NB4 (cell line): ENCODE measurements at regions not wholly inside any gene's neighbourhood (a gene's known extent, or its start where the extent isn't known, plus 50 kb on each side); places are given as distances from the start of the nearest gene placed in this dataset.

Source experiments
- DNase-seq: peaks from one replicate; pipeline ENCODE4 v3.0.0; 2010; ENCODE audit warnings: low read depth
- H3K4me3 ChIP-seq: one replicate; pipeline ENCODE4 v1.5.1; 2011; ENCODE audit warnings: mild to moderate bottlenecking, low read depth, low read length, moderate library complexity
- MYC ChIP-seq: IDR thresholded peaks from 2 replicates; pipeline ENCODE4 v1.6.1; 2011; ENCODE audit warnings: low read depth, low read length
- POLR2A ChIP-seq: IDR thresholded peaks from 2 replicates; pipeline ENCODE4 v1.6.1; 2011; ENCODE audit warnings: mild to moderate bottlenecking; ENCODE audit not compliant: insufficient read length; ENCODE audit errors: extremely low read depth
- TF ChIP-seq, protein P1 (sequence below): IDR thresholded peaks from one replicate; pipeline ENCODE4 v1.5.1; 2012; ENCODE audit warnings: low read depth, low read length
- TF ChIP-seq, protein P2 (sequence below): IDR thresholded peaks from 2 replicates; pipeline ENCODE4 v1.6.1; 2011; ENCODE audit warnings: low read depth, low read length

DNA sequence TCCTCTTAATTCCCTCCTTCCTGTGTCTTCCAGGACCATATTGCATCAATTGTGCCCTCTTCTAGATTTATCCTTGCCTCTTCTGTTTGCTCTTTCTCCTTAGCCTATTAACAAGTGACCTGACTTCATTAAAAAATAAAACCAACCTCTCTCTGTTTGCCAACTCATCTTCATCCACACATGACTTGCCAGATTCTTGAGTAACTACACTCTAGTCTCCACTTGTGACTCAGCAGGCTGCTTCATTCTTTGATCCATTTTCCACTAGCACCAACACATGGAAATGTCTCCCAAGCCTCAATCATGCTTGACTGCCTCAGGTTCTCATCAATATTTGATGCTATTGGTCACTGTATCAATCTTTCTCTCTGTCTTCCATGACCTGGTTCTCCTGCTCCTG lies 492.4 kb upstream of the TMPO start:
- no peak for DNase-seq
- TF ChIP-seq, protein P1, sequence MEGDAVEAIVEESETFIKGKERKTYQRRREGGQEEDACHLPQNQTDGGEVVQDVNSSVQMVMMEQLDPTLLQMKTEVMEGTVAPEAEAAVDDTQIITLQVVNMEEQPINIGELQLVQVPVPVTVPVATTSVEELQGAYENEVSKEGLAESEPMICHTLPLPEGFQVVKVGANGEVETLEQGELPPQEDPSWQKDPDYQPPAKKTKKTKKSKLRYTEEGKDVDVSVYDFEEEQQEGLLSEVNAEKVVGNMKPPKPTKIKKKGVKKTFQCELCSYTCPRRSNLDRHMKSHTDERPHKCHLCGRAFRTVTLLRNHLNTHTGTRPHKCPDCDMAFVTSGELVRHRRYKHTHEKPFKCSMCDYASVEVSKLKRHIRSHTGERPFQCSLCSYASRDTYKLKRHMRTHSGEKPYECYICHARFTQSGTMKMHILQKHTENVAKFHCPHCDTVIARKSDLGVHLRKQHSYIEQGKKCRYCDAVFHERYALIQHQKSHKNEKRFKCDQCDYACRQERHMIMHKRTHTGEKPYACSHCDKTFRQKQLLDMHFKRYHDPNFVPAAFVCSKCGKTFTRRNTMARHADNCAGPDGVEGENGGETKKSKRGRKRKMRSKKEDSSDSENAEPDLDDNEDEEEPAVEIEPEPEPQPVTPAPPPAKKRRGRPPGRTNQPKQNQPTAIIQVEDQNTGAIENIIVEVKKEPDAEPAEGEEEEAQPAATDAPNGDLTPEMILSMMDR = no peak
- TF ChIP-seq MYC (no peak), POLR2A (no peak)
- TF ChIP-seq, protein P2, sequence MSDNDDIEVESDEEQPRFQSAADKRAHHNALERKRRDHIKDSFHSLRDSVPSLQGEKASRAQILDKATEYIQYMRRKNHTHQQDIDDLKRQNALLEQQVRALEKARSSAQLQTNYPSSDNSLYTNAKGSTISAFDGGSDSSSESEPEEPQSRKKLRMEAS = no peak
- no peak overlapping the region for H3K4me3 ChIP-seq

DNA sequence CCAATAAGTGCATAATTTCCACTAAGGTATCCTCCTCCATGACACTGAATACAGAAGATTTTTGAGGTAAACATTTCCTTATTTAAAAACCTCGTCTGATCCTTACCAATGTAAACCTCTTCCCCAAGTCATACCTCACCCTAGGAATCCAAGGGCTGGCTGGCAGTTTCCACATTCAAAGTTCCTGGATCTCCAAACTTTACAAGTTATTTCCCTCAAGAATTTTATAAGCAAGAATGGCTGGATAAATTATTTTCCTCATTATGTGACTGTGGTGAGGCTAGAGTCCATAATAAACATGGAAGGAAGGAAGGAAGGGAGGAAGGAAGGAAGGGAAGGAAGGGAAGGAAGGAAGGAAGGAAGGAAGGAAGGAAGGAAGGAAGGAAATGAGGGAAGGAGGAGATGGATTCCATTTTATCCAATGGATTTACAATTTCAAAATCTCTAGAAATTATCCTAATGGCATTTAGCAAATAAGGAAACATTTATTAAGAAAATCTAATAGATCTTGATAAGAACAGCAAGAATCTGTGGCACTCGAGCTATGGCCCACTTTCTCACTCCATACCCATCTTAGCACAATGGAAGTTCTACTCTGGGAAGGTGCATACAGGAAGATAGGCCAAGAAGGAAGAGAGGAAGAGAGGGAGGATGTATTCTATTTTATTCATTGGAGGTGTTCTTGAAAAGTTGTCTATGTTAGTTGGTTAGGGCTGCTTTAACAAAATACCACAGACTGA lies 477.8 kb upstream of the TMPO start:
- no peak overlapping the region for H3K4me3 ChIP-seq
- TF ChIP-seq POLR2A (no peak), MYC (no peak)
- TF ChIP-seq, protein P2 = no peak
- TF ChIP-seq, protein P1 = no peak
- DNase-seq = no peak

DNA sequence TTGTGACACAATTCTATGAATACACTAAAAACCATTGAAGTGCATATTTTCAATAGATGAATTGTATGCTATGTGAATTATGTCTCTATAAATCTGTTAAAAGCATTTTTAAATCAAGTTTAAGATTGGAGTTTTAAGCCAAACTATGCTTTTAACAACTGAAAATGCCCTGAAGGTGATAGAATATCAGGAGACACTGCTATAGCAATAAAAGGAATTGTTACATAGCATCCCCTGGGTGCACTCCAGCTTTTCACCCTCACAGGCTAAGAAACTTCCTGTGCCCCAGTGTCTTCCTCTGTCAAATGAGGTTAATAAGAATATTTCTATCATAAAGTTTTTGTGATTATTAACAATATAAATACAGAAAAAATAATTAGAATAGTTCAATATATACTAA lies 472.7 kb upstream of the TMPO start:
- H3K4me3 ChIP-seq = no peak overlapping the region
- DNase-seq = no peak
- TF ChIP-seq, protein P2 = no peak
- TF ChIP-seq, protein P1 = no peak
- TF ChIP-seq MYC (no peak), POLR2A (no peak)

DNA sequence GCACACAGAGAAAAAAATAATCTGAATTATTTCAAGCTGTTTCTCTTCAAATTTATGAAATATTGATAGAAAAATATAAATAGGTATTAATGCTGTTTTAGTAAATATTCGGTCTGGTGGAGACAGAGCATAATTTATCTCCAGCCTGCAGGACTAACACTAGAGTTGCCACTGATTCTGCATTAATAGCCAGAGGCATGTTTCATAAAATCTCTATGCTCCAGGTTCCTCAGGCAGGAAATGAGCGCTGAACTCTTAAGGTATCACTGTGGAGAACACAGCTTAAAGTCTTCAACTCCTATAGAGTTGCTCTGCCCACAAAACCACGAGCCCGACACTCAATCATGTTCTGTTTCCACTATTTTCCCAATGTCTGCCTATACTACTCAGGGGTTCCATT lies 470.0 kb upstream of the TMPO start:
- H3K4me3 ChIP-seq = no peak overlapping the region
- TF ChIP-seq POLR2A (no peak), MYC (no peak)
- TF ChIP-seq, protein P2 = no peak
- TF ChIP-seq, protein P1 = no peak
- DNase-seq = no peak

DNA sequence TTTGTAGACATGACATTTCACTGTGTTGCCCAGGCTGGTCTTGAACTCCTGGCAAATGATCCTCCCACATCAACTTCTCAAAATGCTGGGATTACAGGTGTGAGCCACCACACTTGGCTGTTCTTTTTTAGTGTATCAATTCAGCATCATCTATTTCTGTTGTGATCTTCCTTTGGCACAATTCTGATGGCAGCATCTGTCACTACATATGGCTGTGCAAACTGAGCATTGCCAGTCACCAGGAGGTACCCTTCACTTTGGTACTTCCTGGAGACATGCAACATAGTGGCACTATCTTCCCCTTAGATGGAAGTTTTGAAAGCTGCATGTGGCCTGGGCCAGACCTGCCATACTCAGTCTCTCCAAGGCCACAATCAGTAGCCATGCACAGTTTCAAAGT lies 467.1 kb upstream of the TMPO start:
- TF ChIP-seq, protein P2 = no peak
- no peak for TF ChIP-seq POLR2A
- no peak for TF ChIP-seq MYC
- H3K4me3 ChIP-seq = no peak overlapping the region
- no peak for DNase-seq

DNA sequence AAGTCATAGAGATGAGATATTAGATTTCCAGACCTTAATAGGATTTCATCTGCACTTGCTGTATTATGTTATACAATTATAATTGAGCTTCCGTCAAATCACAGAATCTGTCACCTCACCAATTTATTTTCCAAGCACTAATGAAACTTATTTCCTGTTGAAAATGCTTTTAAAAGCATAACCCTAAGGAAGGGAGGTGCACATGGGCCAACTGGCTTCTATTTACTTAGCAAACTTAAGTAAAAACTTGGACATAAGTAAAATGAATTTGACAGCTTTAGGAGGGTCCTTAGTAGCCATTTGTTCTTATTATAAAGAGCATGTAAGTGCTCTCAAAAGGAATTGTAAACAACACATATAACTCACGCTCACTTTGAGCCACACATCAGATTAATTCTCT lies 462.2 kb upstream of the TMPO start:
- no peak overlapping the region for H3K4me3 ChIP-seq
- DNase-seq = no peak
- TF ChIP-seq, protein P1 = no peak
- TF ChIP-seq POLR2A (no peak), MYC (no peak)
- TF ChIP-seq, protein P2 = no peak
